ENCODE measurements at regions not wholly inside any gene's neighbourhood (a gene's known extent, or its start where the extent isn't known, plus 50 kb on each side); places are given as distances from the start of the nearest gene placed in this dataset.
"Not testable (repeated sequence)": the region's sequence is repeated elsewhere in the genome, so short reads cannot be mapped to it uniquely, and the experiment has no call there.

- no peak for DNase-seq
These were observed 313.9 kb upstream of the GLI3 start for GRCh38 chr7:42550706-42551470.

GRCh38 chr7:42549866-42550485, 313.0 kb upstream of the GLI3 start:
- no peak for DNase-seq

GRCh38 chr7:42548816-42549611, 312.0 kb upstream of the GLI3 start:
- DNase-seq: no peak

- DNase-seq: no peak
These were observed 308.2 kb upstream of the GLI3 start for GRCh38 chr7:42545049-42545724.

- DNase-seq: no peak
These were observed 306.9 kb upstream of the GLI3 start for GRCh38 chr7:42543953-42544352.

DNA sequence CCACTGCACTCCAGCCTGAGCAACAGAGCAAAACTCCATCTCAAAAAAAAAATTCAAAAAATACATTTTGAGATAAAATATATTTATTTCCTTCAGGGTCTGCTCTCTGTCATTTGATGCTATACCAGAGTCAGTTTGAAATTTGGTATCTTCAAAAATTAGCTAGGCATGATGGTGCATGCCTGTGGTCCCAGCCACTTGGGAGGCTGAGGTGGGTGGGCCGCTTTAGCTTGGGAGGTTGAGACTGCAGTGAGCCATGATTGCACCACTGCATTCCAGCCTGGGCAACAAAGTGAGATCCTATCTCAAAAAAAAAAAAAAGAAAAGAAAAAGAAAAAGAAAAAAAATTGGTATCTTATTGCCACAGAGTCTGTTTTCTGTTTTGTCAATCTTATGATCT, 305.4 kb upstream of the GLI3 start:
- not testable (repeated sequence) for DNase-seq

GRCh38 chr7:42534441-42534840, 297.4 kb upstream of the GLI3 start:
- DNase-seq: no peak

DNA sequence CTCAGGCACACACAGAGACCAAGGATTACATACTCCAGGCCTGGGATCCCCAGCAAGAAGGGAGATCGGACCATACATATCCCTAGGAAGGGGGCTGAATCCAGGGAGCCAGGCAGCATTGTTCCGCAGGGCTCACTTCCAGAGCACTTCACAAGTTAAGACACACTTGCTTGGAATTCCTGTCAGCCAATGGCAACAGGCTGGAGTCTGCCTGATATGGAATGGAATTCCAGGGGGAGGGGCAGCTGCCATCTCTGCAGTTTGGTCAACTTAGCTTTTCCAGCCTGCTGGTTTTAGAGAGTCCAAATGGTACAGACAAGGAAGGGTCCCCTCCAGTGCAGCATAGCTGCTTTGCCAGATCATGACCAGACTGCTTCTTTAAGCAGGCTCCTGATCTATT, 290.0 kb upstream of the GLI3 start:
- DNase-seq: no peak

GRCh38 chr7:42522227-42522991, 285.4 kb upstream of the GLI3 start:
- no peak for DNase-seq

- no peak for DNase-seq
These were observed 274.0 kb upstream of the GLI3 start for GRCh38 chr7:42511027-42511426.

GRCh38 chr7:42506097-42506496, 269.1 kb upstream of the GLI3 start:
- no peak for DNase-seq

DNA sequence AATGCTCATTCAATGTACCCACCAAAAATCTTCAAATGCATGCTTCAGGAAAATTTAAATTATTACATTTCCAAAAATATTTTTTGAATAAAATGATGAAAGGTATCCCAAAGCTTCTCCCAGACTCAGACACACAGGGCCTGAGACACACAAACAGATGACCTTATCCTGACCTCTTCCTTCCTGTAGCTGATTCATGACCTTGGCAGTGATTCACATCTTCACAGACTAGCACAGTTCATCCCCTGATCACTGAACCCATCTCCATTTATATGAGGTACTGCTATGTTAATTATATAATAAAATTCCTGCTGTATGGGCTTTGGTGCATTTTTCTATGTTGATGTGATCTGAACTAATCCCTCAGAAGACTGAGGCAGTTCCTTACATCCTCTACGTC, 265.0 kb upstream of the GLI3 start:
- DNase-seq: no peak

DNA sequence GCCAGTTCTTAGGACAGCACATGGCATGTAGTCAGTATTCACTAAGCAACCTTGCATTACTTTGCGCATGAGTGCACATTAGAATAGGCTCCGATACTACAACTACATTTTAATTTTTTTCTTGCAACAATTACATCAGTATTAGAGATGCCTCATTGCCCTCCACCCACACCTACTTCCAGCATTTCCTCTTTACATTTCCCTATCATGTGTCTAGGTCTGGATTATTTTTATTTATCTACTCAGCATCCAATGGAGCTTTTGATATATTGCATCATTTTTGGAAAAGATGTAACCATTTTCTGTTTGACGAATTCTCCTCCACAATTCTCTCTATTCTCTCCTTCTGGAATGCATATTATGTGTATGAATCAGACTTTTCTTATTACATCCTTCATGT, 258.2 kb upstream of the GLI3 start:
- no peak for DNase-seq

DNA sequence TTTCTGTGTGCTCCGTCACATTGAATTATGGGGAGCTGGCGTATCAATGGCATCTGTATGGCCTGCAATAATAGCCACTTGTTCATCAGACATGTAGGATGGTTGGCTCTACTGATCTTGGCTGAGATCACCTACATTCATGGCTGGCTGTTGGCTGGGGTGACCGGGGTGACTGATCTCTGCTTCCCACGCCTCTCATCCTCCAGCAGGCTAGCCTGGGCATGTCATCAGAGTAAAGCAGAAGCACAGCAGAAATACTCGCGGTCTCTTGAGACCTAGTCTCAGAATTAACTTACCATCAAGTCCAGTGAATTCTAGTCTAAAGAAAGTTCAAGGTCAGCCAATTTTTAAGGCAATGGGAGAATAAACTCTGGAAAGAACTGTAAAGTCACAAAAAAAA, 257.7 kb upstream of the GLI3 start:
- no peak for DNase-seq

GRCh38 chr7:42494199-42494710, 257.2 kb upstream of the GLI3 start:
- DNase-seq: no peak

DNA sequence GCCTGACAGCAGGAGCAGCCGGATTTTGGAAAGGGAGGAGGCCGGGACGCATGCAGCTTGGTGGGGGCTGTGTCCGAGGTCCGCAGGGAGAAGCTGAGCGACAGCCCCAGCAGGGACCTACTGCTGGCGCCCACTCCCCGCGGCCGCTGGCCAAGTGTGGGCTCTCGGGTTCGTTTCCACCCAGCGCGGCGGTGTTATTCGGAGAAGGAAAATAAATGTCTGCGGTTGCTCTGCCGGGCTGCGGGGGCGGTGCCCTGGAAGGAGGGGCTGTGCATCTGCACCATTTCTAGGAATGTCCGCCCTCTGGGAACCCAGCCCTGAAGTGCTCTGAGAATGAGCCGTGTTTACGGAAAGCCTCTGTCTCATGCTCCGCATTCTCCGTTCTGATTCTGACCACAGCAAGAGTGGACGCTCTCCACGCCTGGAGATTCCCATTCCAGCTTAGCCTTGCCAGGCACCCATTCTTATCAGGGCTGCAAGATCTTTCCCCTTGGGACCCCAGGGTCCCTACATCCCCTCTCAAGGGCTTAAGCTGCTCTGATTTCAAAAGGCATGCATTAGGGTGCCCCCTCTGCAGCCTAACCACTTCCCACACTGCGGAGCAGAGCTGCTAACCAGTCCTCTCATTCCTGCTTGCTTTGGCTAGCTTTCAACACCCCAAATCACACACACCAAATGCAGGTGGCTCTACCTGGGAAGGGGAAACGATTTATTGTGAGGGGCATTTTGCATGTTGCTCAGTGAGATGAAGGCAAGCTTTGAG, 256.6 kb upstream of the GLI3 start:
- DNase-seq: no peak

- DNase-seq: no peak
These were observed 255.9 kb upstream of the GLI3 start for GRCh38 chr7:42492920-42493319.

DNA sequence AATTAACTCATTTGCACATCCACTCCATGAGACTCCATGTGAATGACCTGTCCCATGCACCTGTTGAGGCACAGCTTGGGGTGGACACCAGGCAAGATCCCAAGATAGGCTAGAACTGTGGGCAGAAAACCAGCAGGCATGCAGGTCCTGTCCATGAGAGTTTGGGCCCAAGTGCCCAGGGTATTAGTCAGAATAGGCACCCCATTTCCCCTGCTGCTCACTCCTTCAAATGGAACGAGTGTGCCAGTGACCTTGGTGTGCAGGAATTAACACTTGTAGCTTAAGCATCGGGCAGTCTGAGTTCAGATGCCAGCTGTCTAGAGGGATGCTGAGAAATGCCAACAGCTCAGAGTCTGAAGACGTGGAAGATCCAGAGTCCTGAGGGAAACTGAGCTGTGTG, 254.1 kb upstream of the GLI3 start:
- no peak for DNase-seq

DNA sequence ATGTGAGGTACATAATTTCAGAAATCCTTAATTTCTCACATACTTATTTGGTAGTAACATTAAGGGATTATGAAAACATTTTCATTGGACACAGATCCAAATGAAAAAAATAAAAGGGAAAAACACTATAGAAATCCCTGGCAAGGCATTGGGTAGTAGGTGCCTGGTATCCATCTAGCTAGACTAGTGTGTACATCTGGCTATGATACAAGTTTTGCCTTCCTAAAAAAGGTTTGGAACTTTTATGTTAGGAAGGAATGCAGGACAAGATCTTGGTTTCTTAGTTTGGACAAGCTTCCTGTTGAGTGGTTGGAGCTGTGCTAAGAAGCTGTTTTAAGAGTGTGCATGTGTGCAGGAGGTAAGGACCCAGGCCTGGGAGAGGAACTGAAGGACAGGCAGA, 252.3 kb upstream of the GLI3 start:
- DNase-seq: no peak

DNA sequence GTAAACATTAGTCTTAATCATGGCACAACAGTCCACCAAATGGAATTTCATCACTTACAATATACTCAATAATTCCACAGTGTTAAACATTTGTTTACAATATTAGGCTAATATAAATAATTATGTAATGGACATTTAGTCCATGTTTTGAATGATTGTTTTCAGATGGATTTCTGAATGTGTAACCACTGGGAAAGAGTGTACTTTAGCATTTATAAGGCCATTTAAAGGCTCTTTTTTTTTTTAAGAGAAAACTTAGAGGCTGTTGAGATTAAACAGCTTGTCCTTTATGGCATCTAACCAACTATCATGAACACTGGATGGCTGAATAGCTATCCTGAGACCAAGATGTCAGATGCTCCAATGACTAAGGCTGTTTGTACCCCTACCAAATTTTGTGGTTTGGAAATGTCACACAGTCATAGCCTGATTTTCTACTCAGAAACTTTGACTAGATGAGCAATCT, 248.3 kb upstream of the GLI3 start:
- no peak for DNase-seq

DNA sequence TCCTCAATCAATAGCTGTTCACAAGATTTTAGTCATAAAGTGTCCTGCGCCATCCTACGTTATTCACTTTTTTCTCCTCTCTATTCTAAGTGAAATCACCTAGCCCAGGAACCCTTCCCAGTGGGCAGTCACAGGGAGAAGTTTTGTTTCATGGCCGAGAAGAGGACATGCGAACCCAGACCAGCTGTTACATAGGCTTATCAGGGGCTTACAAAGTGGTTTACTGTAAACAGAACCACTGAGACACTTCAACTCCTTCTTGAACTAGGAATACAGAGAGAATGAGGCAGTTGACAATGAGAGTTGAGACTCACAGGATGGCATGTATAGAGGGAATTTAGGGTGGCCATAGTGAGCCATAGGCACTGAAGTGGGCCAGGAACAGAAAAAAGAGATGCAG, 246.9 kb upstream of the GLI3 start:
- no peak for DNase-seq
